Femur (tissue), 1 donor: ENCODE measurements at regions not wholly inside any gene's neighbourhood (a gene's known extent, or its start where the extent isn't known, plus 50 kb on each side); places are given as distances from the start of the nearest gene placed in this dataset.

Source experiments
- DNase-seq: peaks from one replicate; pipeline ENCODE4 v3.0.0-alpha.2; 2017

- no peak for DNase-seq
Measured at GRCh38 chr4:41318839-41319530, 62.3 kb downstream of the UCHL1 start.

GRCh38 chr4:41319553-41319952 lies 62.8 kb downstream of the UCHL1 start:
- no peak for DNase-seq

DNA sequence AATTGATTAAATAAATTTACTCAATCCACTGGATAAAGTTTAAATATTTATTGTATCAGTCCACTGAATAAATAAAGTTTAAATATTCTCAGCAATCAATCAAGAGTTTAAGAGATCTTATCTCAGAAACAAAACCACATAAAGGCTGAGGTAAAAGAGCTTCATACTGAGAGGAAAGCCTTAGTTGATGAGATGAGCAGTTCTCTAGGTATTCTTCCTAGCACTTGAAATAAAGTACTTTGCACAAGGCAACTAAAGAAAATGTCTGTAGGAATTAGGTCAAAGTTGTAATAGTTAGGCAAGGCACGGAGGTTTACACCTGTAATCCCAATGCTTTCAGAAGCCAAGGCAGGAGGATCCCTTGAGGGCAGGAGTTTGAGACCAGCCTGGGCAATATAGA lies 63.5 kb downstream of the UCHL1 start:
- no peak for DNase-seq

- no peak for DNase-seq
Measured at GRCh38 chr4:41320786-41321185, 64.1 kb downstream of the UCHL1 start.

DNA sequence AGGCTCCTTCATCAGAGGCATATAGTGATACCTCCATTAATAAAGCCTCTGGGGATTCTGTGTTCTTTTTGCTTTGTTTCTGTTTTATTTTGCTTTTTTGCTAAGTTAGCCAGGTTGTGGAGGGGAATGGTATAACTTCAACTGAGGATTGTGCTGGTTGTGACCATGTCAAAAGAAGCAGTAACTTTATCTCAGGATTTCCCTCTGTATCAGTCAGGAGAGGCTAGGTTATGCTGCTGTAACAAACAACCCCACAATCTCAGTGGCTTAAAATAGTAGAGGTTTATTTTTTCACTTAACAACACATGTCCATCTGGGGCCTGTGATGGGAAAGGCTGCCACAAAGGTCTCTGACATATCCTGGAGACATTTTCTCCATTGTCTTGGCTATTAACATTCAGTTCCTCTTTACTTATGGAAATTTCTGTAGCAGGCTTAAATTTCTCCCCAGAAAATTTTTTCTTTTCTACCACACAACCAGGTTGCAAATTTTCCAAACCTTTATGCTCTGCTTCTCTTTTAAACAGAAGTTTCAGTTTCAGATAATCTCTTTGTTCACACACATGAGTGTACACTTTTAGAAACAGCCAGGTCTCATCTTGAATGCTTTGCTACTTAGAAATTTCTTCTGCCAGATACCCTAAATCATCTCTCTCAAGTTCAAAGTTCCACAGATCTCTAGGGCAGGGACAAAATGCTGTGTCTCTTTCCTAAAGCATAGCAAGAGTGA lies 64.7 kb downstream of the UCHL1 start:
- DNase-seq = no peak

DNA sequence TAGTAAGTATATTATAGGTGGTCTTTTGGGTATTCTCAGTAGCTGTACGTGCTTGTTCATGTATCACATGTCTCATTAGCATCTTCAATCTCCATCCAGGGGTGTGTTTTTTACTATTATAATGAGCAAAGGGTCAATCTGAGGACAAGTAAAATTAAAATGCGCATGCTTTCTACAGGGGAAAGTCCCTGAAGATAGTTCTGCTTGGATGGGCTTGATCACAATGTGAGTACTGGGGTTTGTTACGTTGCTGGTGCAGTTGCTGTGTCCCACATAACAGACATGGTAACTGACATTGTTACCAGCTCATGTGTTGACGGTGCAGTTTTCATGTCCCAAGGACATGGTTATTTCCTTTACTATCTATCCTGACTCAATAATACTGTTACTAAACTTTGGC lies 65.9 kb downstream of the UCHL1 start:
- DNase-seq = no peak

DNA sequence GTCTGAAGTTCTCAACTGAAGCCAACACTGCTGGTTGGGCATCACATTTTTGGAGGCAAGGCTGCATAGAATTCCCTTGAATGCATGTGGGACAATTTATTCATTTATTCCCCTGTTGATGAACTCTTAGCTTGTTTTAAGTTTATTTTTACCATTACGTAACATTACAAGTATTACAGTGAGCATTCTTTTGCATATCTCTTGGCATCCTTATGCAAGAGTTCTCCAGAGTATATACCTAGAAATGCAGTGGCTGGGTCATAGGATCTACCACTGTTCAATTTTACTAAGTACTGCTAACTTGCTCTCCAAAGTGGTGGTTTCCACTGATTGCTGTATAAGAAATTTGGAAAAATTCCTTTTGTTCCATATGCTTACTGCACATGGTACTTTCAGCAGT lies 66.5 kb downstream of the UCHL1 start:
- DNase-seq = no peak

GRCh38 chr4:41323706-41324105 lies 67.0 kb downstream of the UCHL1 start:
- no peak for DNase-seq

DNA sequence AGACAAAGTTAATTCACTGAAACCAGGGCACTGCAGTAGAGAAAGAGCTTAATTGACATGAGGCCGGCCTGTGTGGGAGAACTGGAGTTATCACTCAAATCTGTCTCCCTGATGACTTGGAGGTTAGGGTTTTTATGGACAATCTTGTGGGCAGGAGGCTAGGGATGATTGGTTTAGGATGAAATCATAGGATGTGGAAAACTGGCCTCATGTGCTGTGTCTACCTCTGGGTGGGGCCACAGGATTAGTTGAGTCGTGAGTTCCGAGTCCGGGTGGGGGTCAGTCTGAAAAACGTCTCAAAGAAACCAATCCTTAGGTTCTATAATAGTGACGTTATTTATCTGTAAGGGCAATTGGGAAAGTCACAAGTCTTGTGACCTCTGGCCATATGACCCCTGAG lies 68.1 kb downstream of the UCHL1 start:
- no peak for DNase-seq

GRCh38 chr4:41325901-41326300 lies 69.2 kb downstream of the UCHL1 start:
- no peak for DNase-seq

DNA sequence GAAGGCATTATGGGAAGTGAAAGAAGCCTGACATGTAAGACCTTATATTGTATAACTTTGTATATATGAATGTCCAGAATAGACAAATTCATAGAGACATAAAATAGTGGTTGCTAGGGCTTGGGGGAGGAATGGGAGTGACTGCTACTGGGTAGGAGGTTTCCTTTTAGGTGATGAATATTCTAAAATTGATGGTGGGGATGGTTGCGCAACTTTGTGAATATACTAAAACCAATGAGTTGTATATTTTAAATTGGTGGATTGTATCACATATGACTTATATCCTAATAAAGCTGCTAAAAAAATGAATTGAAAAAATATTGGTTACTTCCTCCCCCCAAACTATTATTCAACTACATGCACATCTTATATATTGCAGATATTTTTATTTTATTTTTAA lies 70.0 kb downstream of the UCHL1 start:
- DNase-seq = no peak

DNA sequence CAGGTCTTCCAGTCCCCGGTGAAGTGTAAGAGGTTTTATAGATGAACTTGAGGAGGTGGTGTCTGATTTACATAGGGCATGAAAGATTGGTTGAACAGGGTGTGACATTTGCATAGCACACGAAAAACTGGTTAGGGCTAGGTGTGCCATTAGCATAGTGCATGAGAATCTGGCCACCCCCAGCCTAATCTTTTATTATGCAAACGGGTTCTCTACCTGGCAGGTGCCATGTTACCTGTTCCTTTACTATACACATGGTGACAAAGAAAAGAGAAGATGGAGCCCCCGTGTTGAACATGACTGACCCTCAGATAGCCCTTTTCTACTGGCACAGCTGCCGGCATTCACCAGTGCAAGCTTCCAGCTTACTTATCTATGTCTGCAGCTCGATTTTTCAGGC lies 71.0 kb downstream of the UCHL1 start:
- no peak for DNase-seq

- no peak for DNase-seq
Measured at GRCh38 chr4:41329361-41329760, 72.6 kb downstream of the UCHL1 start.

- no peak for DNase-seq
Measured at GRCh38 chr4:41331224-41331623, 74.5 kb downstream of the UCHL1 start.

DNA sequence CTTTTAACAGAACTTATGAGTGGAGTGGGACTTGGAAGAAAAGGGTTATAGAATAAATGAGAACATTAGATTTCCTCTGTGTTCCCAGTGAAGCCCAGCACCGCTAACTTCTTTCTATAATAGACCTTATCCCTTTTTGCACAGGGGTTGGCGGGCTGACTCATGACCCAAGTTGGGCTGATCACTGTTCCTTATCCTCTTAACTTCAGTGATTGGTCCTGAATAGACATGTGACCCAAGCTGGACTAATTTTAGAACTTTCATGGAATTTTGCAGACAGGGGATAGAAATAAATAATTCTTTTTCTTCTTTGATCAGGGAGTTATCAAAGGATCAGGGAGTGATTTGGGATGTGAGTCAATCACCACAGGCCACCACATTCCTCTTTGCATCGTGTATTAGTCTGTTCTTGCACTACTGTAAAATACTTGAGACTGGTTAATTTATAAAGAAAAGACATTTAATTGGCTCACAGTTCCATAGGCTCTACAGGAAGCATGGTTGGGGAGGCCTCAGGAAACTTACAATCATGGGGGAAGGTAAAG lies 75.9 kb downstream of the UCHL1 start:
- DNase-seq = no peak

- DNase-seq = no peak
Measured at GRCh38 chr4:41334182-41334581, 77.5 kb downstream of the UCHL1 start.

DNA sequence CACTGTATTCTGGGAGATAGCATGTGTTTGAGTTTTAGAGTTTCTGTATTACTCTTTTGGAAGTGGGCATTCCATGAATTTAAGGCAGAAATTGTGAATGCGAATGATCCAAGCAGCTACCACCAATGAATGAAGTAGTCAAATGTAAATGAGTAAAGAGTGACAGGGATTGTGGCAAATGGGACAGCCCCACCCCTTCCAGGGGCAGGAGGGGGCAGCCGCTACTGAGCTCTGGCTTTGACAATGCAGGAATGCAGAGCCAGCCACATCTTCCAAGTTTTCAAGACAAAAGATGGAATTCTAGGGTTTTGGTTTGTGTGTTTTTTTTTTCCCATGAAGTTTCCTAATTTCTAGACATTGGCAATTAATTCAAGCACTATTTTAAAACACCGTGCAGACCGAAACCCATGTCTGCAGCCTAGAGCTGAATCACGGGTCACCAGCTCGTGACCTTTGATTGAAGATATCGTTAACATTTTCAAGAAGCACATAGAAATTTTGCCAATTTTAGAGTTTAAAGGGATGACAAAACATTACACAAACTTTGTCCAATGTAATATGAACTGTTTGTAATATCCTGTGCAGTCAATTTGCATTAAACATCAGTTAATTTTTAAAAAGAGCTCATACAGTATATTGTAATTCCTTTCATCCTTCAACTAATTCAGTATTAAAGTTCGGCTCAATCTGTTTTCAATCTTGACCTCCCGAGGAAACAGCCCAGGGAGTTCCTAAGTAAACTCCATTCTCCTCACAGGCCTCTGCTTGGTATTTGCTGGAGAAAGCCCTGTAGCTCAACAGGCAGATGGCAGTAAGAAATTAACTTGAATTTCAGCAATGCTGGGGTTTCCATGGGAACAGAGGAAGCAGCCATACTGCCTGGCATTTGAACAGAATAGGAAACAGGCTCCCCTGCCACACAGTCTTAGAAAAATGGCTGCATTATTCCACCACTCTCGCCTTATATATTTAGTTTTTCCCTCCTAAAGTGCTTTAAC lies 83.4 kb downstream of the UCHL1 start:
- DNase-seq = peak; percentile 69

- DNase-seq = no peak
Measured at GRCh38 chr4:41346306-41347061, 89.8 kb downstream of the UCHL1 start.

DNA sequence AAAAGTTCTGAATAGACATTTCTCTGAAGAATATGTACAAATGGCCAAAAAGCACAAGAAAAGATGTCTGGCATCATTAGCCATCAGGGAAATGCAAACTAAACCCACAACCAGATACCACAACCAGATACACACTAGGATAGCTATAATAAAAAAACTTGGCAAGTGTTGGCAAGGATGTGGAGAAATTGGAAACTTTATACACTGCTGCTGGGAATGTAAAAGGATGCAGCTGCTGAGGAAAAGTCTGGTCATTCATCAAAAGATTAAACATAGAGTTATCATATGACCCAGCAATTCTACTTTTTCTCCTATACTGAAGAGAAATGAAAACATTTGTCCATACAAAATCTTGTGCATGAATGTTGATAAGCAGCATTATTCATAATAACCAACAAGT lies 92.3 kb downstream of the UCHL1 start:
- no peak for DNase-seq

- DNase-seq = no peak
Measured at GRCh38 chr4:41358647-41359421, 102.1 kb downstream of the UCHL1 start.

DNA sequence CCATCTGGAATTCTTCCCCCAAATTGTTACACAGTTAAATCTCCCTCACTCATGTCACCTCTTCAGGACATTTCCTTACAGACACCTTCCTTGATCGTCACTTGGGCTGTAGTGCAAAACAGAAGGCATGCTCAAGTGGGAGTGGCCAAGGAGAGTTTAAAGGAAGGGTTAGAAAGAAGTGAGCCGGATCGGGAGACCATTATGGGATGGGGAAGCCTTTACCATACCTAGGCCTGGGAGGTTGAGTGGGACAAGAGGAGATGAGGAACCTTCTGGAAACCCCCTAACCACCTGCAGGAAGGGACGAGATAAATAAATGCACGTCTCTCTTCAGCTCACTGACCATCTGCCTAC lies 102.7 kb downstream of the UCHL1 start:
- DNase-seq = no peak

DNA sequence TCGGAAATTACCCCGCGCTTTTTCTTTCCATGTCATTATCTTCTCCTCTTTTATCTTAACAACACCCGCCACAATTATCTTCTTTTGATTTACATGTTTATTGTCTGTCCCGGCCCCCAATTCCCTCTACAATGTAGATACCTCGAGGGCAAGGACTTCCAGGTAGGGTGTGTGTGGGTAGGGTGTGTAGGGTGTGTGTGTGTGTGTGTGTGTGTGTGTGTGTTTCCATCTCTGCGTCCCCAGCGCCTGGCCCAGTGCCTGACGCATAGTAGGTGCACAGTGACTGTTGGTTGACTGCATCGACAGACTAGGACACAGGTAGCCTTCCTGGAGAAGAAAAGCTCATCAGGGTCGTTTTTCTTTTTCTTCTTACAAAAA lies 103.1 kb downstream of the UCHL1 start:
- no peak for DNase-seq
